ENCODE measurements at regions not wholly inside any gene's neighbourhood (a gene's known extent, or its start where the extent isn't known, plus 50 kb on each side); places are given as distances from the start of the nearest gene placed in this dataset.
A peak's percentile ranks its signal among the peaks of the same experiment; 100 is the strongest.
"Not testable (repeated sequence)": the region's sequence is repeated elsewhere in the genome, so short reads cannot be mapped to it uniquely, and the experiment has no call there.

GRCh38 chrX:13158911-13159310, 114.5 kb upstream of the FAM9C start:
- H3K4me3 ChIP-seq (ENCODE audit: low read depth in 1 of 2, low read length in 2 of 2) = no peak overlapping the region
- H3K9me3 ChIP-seq (ENCODE audit: control insufficient read depth in 2 of 2, insufficient read depth in 1 of 2, low read depth in 1 of 2, low read length in 1 of 2) = no peaks in the 10 kb centered on the region
- no peaks in the 10 kb centered on the region for H3K36me3 ChIP-seq (ENCODE audit: control insufficient read depth in 2 of 2, insufficient read depth in 2 of 2, low read length in 1 of 2)
- H3K27me3 ChIP-seq (ENCODE audit: control insufficient read depth in 1 of 2, insufficient read depth in 2 of 2, low read length in 2 of 2) = no peaks in the 10 kb centered on the region
- peaks cover 0 to 2% of the 10 kb centered on the region in 2 donors for H3K4me1 ChIP-seq (ENCODE audit: control insufficient read depth in 2 of 2, insufficient read depth in 2 of 2, low read length in 1 of 2)
- H3K27ac ChIP-seq (ENCODE audit: low read depth in 2 of 2, low read length in 1 of 2) = no peak overlapping the region

- not testable (repeated sequence) for H3K36me3 ChIP-seq (ENCODE audit: control insufficient read depth in 2 of 2, insufficient read depth in 2 of 2, low read length in 1 of 2); H3K9me3 ChIP-seq (ENCODE audit: control insufficient read depth in 2 of 2, insufficient read depth in 1 of 2, low read depth in 1 of 2, low read length in 1 of 2); H3K27me3 ChIP-seq (ENCODE audit: control insufficient read depth in 1 of 2, insufficient read depth in 2 of 2, low read length in 2 of 2); H3K4me3 ChIP-seq (ENCODE audit: low read depth in 1 of 2, low read length in 2 of 2); H3K27ac ChIP-seq (ENCODE audit: low read depth in 2 of 2, low read length in 1 of 2); H3K4me1 ChIP-seq (ENCODE audit: control insufficient read depth in 2 of 2, insufficient read depth in 2 of 2, low read length in 1 of 2)
- WGBS, 2 donors = 100% methylated on average over 1 of the region's 1 CpG
Measured at GRCh38 chrX:13155550-13155949, 111.1 kb upstream of the FAM9C start.

- 65 to 67% methylated on average over 3 of the region's 3 CpGs for WGBS, 2 donors
- Histone ChIP-seq H3K36me3 (ENCODE audit: control insufficient read depth in 2 of 2, insufficient read depth in 2 of 2, low read length in 1 of 2) (no peaks in the 10 kb centered on the region), H3K4me1 (ENCODE audit: control insufficient read depth in 2 of 2, insufficient read depth in 2 of 2, low read length in 1 of 2) (no peaks in the 10 kb centered on the region), H3K27me3 (ENCODE audit: control insufficient read depth in 1 of 2, insufficient read depth in 2 of 2, low read length in 2 of 2) (no peaks in the 10 kb centered on the region), H3K4me3 (ENCODE audit: low read depth in 1 of 2, low read length in 2 of 2) (no peak overlapping the region), H3K9me3 (ENCODE audit: control insufficient read depth in 2 of 2, insufficient read depth in 1 of 2, low read depth in 1 of 2, low read length in 1 of 2) (peaks cover 0 to 2% of the 10 kb centered on the region in 2 donors), H3K27ac (ENCODE audit: low read depth in 2 of 2, low read length in 1 of 2) (no peak overlapping the region)
Measured at GRCh38 chrX:13153796-13154195, 109.4 kb upstream of the FAM9C start.

DNA sequence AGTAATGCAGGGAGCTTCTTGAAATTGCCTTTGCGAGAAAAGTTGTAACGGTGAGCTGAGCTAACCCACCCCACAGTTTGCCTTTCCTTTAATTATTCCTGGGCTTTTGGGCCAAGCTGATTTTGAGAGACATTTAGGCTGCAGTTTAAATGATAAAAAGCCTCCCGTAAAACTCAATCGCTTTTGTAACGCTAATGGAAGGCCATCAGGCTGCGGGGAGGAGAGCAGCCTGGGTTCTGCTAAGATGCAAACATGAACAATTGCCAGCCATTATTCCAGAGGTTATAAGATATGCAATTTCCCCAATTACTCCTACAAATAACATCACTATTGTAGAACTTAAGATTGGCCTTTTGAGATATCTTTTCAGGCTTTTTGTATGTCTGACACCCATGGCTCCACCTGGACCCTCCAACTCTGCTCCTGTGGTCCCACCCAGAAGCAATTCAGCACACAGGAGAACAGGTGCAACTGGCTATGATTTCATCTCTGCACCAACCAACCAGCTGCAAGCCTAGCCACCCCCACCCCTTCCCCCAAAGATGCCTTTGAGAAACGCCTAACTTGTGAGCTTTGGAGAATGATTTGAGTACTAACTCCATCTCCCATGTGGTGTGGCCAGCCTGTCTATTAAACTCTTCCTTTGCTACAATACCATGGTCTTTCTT, 108.2 kb upstream of the FAM9C start:
- Histone ChIP-seq H3K36me3 (ENCODE audit: control insufficient read depth in 2 of 2, insufficient read depth in 2 of 2, low read length in 1 of 2) (no peaks in the 10 kb centered on the region), H3K27me3 (ENCODE audit: control insufficient read depth in 1 of 2, insufficient read depth in 2 of 2, low read length in 2 of 2) (no peaks in the 10 kb centered on the region), H3K4me1 (ENCODE audit: control insufficient read depth in 2 of 2, insufficient read depth in 2 of 2, low read length in 1 of 2) (no peaks in the 10 kb centered on the region), H3K4me3 (ENCODE audit: low read depth in 1 of 2, low read length in 2 of 2) (no peak overlapping the region), H3K9me3 (ENCODE audit: control insufficient read depth in 2 of 2, insufficient read depth in 1 of 2, low read depth in 1 of 2, low read length in 1 of 2) (peaks cover 0 to 2% of the 10 kb centered on the region in 2 donors), H3K27ac (ENCODE audit: low read depth in 2 of 2, low read length in 1 of 2) (peak overlapping the region; percentile 7 to 64)
- 76 to 79% methylated on average over 7 of the region's 7 CpGs for WGBS, 2 donors

DNA sequence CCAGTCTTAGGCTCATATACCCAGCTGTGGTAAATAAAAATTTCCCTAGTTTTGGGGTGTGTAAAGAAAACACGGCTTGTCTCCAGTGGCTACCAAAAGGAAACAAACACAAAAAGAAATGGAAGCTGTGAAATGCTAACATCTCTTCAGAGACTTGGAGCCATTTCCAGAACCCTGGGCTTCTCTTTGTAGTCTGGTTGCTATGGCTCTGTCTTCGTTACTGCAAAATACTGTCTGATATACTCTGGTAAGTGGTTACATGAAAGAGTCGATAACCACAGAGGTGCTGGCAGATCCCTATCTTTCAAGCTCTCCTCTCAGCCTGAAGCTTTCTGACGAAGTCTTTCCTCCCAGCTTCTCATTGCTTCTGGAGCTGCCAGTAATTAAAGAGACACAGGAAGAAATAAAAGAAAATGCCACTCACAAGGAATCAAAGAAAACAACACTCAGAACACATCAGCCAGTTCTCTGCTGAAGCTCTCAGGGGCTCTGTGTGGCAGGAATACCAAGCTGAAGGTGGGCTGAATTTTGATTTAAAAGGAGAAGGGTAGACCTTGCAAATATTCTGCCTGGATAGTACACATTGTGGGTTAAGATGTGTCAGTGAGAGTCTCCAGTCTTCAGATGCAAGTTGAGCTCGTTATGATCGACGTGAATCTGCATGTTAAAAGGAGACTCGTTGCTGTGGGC, 107.6 kb upstream of the FAM9C start:
- Histone ChIP-seq H3K27ac (ENCODE audit: low read depth in 2 of 2, low read length in 1 of 2) (peak overlapping the region; percentile 7 to 64), H3K4me1 (ENCODE audit: control insufficient read depth in 2 of 2, insufficient read depth in 2 of 2, low read length in 1 of 2) (no peaks in the 10 kb centered on the region), H3K36me3 (ENCODE audit: control insufficient read depth in 2 of 2, insufficient read depth in 2 of 2, low read length in 1 of 2) (no peaks in the 10 kb centered on the region), H3K9me3 (ENCODE audit: control insufficient read depth in 2 of 2, insufficient read depth in 1 of 2, low read depth in 1 of 2, low read length in 1 of 2) (peaks cover 0 to 2% of the 10 kb centered on the region in 2 donors), H3K27me3 (ENCODE audit: control insufficient read depth in 1 of 2, insufficient read depth in 2 of 2, low read length in 2 of 2) (no peaks in the 10 kb centered on the region), H3K4me3 (ENCODE audit: low read depth in 1 of 2, low read length in 2 of 2) (no peak overlapping the region)
- 34 to 48% methylated on average over 8 of the region's 8 CpGs for WGBS, 2 donors

DNA sequence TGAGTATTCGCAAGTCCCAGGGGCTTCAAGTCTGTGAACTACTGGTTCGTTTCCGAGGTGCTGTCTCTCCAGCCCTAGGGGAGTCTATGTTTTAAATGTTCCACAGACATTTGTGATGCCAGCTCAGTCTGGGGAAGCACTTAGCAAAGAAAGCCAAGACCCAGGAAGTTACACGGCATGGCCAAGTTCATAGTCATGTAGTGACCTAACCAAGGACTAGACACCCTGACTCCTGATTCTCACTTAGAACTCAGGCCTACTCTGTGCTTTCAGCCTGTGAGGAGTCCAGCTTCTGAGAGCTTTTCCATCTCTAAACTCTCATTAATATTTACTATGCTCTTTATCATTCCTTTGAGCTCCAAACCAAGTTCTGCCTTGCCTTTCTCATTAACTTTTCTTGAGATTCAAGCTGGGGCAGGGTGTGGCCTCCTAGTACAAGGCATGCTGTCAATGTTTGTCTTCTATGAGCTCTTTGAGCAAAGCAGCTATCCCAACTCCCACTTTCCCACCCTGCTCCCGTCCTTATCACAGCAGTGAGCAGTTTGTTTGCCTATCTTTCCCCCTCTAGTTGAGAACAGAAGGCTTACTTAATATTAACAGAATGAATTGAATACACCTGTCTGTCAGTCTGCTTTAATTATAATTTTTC, 105.4 kb upstream of the FAM9C start:
- H3K4me1 ChIP-seq (ENCODE audit: control insufficient read depth in 2 of 2, insufficient read depth in 2 of 2, low read length in 1 of 2) = no peaks in the 10 kb centered on the region
- H3K27ac ChIP-seq (ENCODE audit: low read depth in 2 of 2, low read length in 1 of 2) = no peak overlapping the region

DNA sequence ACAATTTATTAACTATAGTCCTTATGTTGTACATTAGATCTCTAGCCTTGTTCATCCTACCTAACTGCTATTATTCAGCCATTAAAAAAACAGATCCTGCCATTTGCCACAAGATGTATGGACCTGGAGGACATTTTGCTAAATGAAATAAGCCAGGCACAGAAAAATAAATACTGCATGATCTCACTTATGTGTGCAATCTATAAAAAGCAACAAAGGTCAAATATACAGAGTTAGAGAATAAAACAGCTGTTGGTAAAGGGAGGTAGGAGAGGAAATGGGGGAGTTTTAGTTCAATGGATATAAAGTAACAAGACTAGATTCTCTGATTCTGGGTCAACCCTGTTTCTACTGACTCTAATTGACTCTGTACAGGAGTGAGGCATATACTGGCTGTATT, 103.3 kb upstream of the FAM9C start:
- H3K4me3 ChIP-seq (ENCODE audit: low read depth in 1 of 2, low read length in 2 of 2) = no peak overlapping the region
- H3K27ac ChIP-seq (ENCODE audit: low read depth in 2 of 2, low read length in 1 of 2) = no peak overlapping the region
- no peaks in the 10 kb centered on the region for H3K36me3 ChIP-seq (ENCODE audit: control insufficient read depth in 2 of 2, insufficient read depth in 2 of 2, low read length in 1 of 2)
- H3K27me3 ChIP-seq (ENCODE audit: control insufficient read depth in 1 of 2, insufficient read depth in 2 of 2, low read length in 2 of 2) = no peaks in the 10 kb centered on the region
- peaks cover 0 to under 1% of the 10 kb centered on the region in 2 donors for H3K9me3 ChIP-seq (ENCODE audit: control insufficient read depth in 2 of 2, insufficient read depth in 1 of 2, low read depth in 1 of 2, low read length in 1 of 2)
- no peaks in the 10 kb centered on the region for H3K4me1 ChIP-seq (ENCODE audit: control insufficient read depth in 2 of 2, insufficient read depth in 2 of 2, low read length in 1 of 2)

More for the DNA sequence above, 105.4 kb upstream of the FAM9C start:
- WGBS, 2 donors = 63 to 69% methylated on average over 5 of the region's 5 CpGs
- H3K4me3 ChIP-seq (ENCODE audit: low read depth in 1 of 2, low read length in 2 of 2) = no peak overlapping the region
- no peaks in the 10 kb centered on the region for H3K36me3 ChIP-seq (ENCODE audit: control insufficient read depth in 2 of 2, insufficient read depth in 2 of 2, low read length in 1 of 2)
- peaks cover 0 to 2% of the 10 kb centered on the region in 2 donors for H3K9me3 ChIP-seq (ENCODE audit: control insufficient read depth in 2 of 2, insufficient read depth in 1 of 2, low read depth in 1 of 2, low read length in 1 of 2)
- H3K27me3 ChIP-seq (ENCODE audit: control insufficient read depth in 1 of 2, insufficient read depth in 2 of 2, low read length in 2 of 2) = no peaks in the 10 kb centered on the region

GRCh38 chrX:13147147-13147546, 102.7 kb upstream of the FAM9C start:
- H3K27me3 ChIP-seq (ENCODE audit: control insufficient read depth in 1 of 2, insufficient read depth in 2 of 2, low read length in 2 of 2) = no peaks in the 10 kb centered on the region
- no peaks in the 10 kb centered on the region for H3K4me1 ChIP-seq (ENCODE audit: control insufficient read depth in 2 of 2, insufficient read depth in 2 of 2, low read length in 1 of 2)
- no peaks in the 10 kb centered on the region for H3K9me3 ChIP-seq (ENCODE audit: control insufficient read depth in 2 of 2, insufficient read depth in 1 of 2, low read depth in 1 of 2, low read length in 1 of 2)
- H3K36me3 ChIP-seq (ENCODE audit: control insufficient read depth in 2 of 2, insufficient read depth in 2 of 2, low read length in 1 of 2) = no peaks in the 10 kb centered on the region
- H3K27ac ChIP-seq (ENCODE audit: low read depth in 2 of 2, low read length in 1 of 2) = no peak overlapping the region
- 88 to 90% methylated on average over 3 of the region's 3 CpGs for WGBS, 2 donors
- no peak overlapping the region for H3K4me3 ChIP-seq (ENCODE audit: low read depth in 1 of 2, low read length in 2 of 2)

- no peaks in the 10 kb centered on the region for H3K4me1 ChIP-seq (ENCODE audit: control insufficient read depth in 2 of 2, insufficient read depth in 2 of 2, low read length in 1 of 2)
- H3K27ac ChIP-seq (ENCODE audit: low read depth in 2 of 2, low read length in 1 of 2) = no peak overlapping the region
- no peaks in the 10 kb centered on the region for H3K36me3 ChIP-seq (ENCODE audit: control insufficient read depth in 2 of 2, insufficient read depth in 2 of 2, low read length in 1 of 2)
- WGBS, 2 donors = 92 to 100% methylated on average over 1 of the region's 1 CpG
- no peak overlapping the region for H3K4me3 ChIP-seq (ENCODE audit: low read depth in 1 of 2, low read length in 2 of 2)
- no peaks in the 10 kb centered on the region for H3K9me3 ChIP-seq (ENCODE audit: control insufficient read depth in 2 of 2, insufficient read depth in 1 of 2, low read depth in 1 of 2, low read length in 1 of 2)
- H3K27me3 ChIP-seq (ENCODE audit: control insufficient read depth in 1 of 2, insufficient read depth in 2 of 2, low read length in 2 of 2) = no peaks in the 10 kb centered on the region
Measured at GRCh38 chrX:13144927-13145655, 100.7 kb upstream of the FAM9C start.

Measured in esophagus (tissue), 2 donors.